ENCODE measurements at regions not wholly inside any gene's neighbourhood (a gene's known extent, or its start where the extent isn't known, plus 50 kb on each side); places are given as distances from the start of the nearest gene placed in this dataset.

GRCh38 chr18:77501266-77501665, 251.6 kb downstream of the GALR1 start:
- no peak for TF ChIP-seq ZNF274 (IDR thresholded peaks at IDR 0.05; ENCODE audit: low read depth, low read length)
- TF ChIP-seq YY1 (IDR thresholded peaks at IDR 0.05; ENCODE audit: insufficient read depth, insufficient read length) = no peak
- no peak for TF ChIP-seq SUZ12 (IDR thresholded peaks at IDR 0.05; ENCODE audit: extremely low read depth, insufficient read depth, insufficient read length)
